ENCODE measurements at regions not wholly inside any gene's neighbourhood (a gene's known extent, or its start where the extent isn't known, plus 50 kb on each side); places are given as distances from the start of the nearest gene placed in this dataset.
A peak's percentile ranks its signal among the peaks of the same experiment; 100 is the strongest.

- DNase-seq (peak in 1 of 6 donors; percentile 5), FAIRE-seq (no peak), ATAC-seq (peak in 1 of 4 donors; percentile 40)
- no peaks in the 10 kb centered on the region for H3K9me3 ChIP-seq
- no peak for TF ChIP-seq CTCF (IDR thresholded peaks at IDR 0.05)
- H3K27me3 ChIP-seq = no peaks in the 10 kb centered on the region
- no peaks in the 10 kb centered on the region for H3K36me3 ChIP-seq
- H3K27ac ChIP-seq = no peak overlapping the region
- no peak overlapping the region for H3K4me3 ChIP-seq
- WGBS, 2 donors = 29 to 34% methylated on average over 2 of the region's 2 CpGs
- intact Hi-C loops (cut with DNase I) = no loop called here
- H3K4me1 ChIP-seq = no peaks in the 10 kb centered on the region
Measured at GRCh38 chr10:105540381-105540780, 899.3 kb downstream of the SORCS3 start.

- no peaks in the 10 kb centered on the region for H3K9me3 ChIP-seq
- no peak overlapping the region for H3K27ac ChIP-seq
- DNase-seq (no peak), ATAC-seq (no peak), FAIRE-seq (no peak)
- WGBS, 2 donors = 48 to 54% methylated on average over 4 of the region's 4 CpGs
- no peaks in the 10 kb centered on the region for H3K4me1 ChIP-seq
- TF ChIP-seq CTCF (IDR thresholded peaks at IDR 0.05) = no peak
- intact Hi-C loops (cut with DNase I) = no loop called here
- H3K36me3 ChIP-seq = no peaks in the 10 kb centered on the region
- no peak overlapping the region for H3K4me3 ChIP-seq
- no peaks in the 10 kb centered on the region for H3K27me3 ChIP-seq
Measured at GRCh38 chr10:105538874-105539273, 897.8 kb downstream of the SORCS3 start.

GRCh38 chr10:105535478-105535877 lies 894.4 kb downstream of the SORCS3 start:
- ATAC-seq (no peak), DNase-seq (no peak), FAIRE-seq (no peak)
- Histone ChIP-seq H3K4me1 (no peaks in the 10 kb centered on the region), H3K27ac (no peak overlapping the region), H3K9me3 (no peaks in the 10 kb centered on the region), H3K4me3 (no peak overlapping the region), H3K27me3 (no peaks in the 10 kb centered on the region), H3K36me3 (no peaks in the 10 kb centered on the region)
- 80 to 82% methylated on average over 3 of the region's 3 CpGs for WGBS, 2 donors
- intact Hi-C loops (cut with DNase I) = no loop called here
- no peak for TF ChIP-seq CTCF (IDR thresholded peaks at IDR 0.05)

- 22 to 28% methylated on average over 1 of the region's 1 CpG for WGBS, 2 donors
- FAIRE-seq (no peak), DNase-seq (no peak), ATAC-seq (no peak)
- Histone ChIP-seq H3K4me1 (no peaks in the 10 kb centered on the region), H3K36me3 (no peaks in the 10 kb centered on the region), H3K27me3 (no peaks in the 10 kb centered on the region), H3K27ac (no peak overlapping the region), H3K4me3 (no peak overlapping the region), H3K9me3 (no peaks in the 10 kb centered on the region)
- TF ChIP-seq CTCF (IDR thresholded peaks at IDR 0.05) = no peak
- intact Hi-C loops (cut with DNase I) = no loop called here
Measured at GRCh38 chr10:105534086-105534485, 893.0 kb downstream of the SORCS3 start.

- H3K4me1 ChIP-seq = no peaks in the 10 kb centered on the region
- intact Hi-C loops (cut with DNase I) = no loop called here
- H3K4me3 ChIP-seq = no peak overlapping the region
- no peak for ATAC-seq
- peaks cover 0 to 3% (median 0%) of the 10 kb centered on the region in 4 donors for H3K9me3 ChIP-seq
- no peak for FAIRE-seq
- no peak overlapping the region for H3K27ac ChIP-seq
- H3K27me3 ChIP-seq = no peaks in the 10 kb centered on the region
- no peak for DNase-seq
- TF ChIP-seq CTCF (IDR thresholded peaks at IDR 0.05) = no peak
- H3K36me3 ChIP-seq = no peaks in the 10 kb centered on the region
- WGBS, 2 donors = 92 to 93% methylated on average over 2 of the region's 2 CpGs
Measured at GRCh38 chr10:105516511-105516910, 875.4 kb downstream of the SORCS3 start.
